Naive thymus-derived CD4-positive, alpha-beta T cell (primary cell): ENCODE measurements at regions not wholly inside any gene's neighbourhood (a gene's known extent, or its start where the extent isn't known, plus 50 kb on each side); places are given as distances from the start of the nearest gene placed in this dataset.

ENCODE experiments used
- ATAC-seq: fragments of 150-1000 bp; cut with Tn5 transposase; 2 replicates; pipeline ENCODE4 v1.10.0; 2021; ENCODE audit warnings: mild to moderate bottlenecking, moderate library complexity
- CTCF ChIA-PET: fragments of 350-600 bp; sonication (Branson Sonifier 250); formaldehyde crosslinking; loops from one replicate; lab custom pipeline; 2021; ENCODE audit warnings: antibody characterized with exemption; lab: Charles Lee
- POLR2A ChIA-PET: fragments of 350-600 bp; sonication (Branson Sonifier 250); formaldehyde crosslinking; loops from one replicate; lab custom pipeline; 2021; ENCODE audit warnings: antibody characterized with exemption, inconsistent platforms; lab: Charles Lee
- DNase-seq, 9 donors: peaks; one replicate each; pipeline versions ENCODE4 v3.0.0 to v3.0.0-alpha.2; 2020 to 2022; ENCODE audit warnings: mixed read lengths in 1 of 9
- H3K27ac ChIP-seq: one replicate; pipeline ENCODE4 v1.7.0; 2013; ENCODE audit warnings: mild to moderate bottlenecking, low read depth, low read length, moderate library complexity
- H3K27me3 ChIP-seq, 2 donors: one replicate each; pipeline ENCODE4 v1.7.0; 2013; ENCODE audit warnings: low read length in 2 of 2, mild to moderate bottlenecking in 2 of 2, moderate library complexity in 2 of 2; ENCODE audit not compliant: control insufficient read depth in 2 of 2, insufficient read depth in 2 of 2
- H3K36me3 ChIP-seq, 3 experiments: 1 replicate in 2 of 3; 2 replicates in 1 of 3; pipeline ENCODE4 v1.7.0; 2013; ENCODE audit warnings: low read length in 3 of 3, mild to moderate bottlenecking in 3 of 3, moderate library complexity in 1 of 3; ENCODE audit not compliant: insufficient read depth in 3 of 3, control insufficient read depth in 2 of 3
- H3K4me1 ChIP-seq, 2 donors: one replicate each; pipeline ENCODE4 v1.7.0; 2013; ENCODE audit warnings: low read length in 2 of 2, mild to moderate bottlenecking in 2 of 2, moderate library complexity in 1 of 2; ENCODE audit not compliant: control insufficient read depth in 2 of 2, insufficient read depth in 2 of 2
- H3K4me3 ChIP-seq: 2 replicates; pipeline ENCODE4 v1.7.0; 2013; ENCODE audit warnings: mild to moderate bottlenecking, low read length
- H3K9me3 ChIP-seq, 3 experiments: 1 replicate in 2 of 3; 2 replicates in 1 of 3; pipeline ENCODE4 v1.7.0; 2013; ENCODE audit warnings: low read length in 3 of 3; ENCODE audit not compliant: control insufficient read depth in 2 of 3
- H3K27ac Mint-ChIP-seq, 9 donors: one replicate each; pipeline ENCODE4 v1.8.0; 2020 to 2022; ENCODE audit warnings: mixed read lengths in 9 of 9, mild to moderate bottlenecking in 8 of 9, moderate library complexity in 5 of 9, inconsistent platforms in 2 of 9
- H3K27me3 Mint-ChIP-seq, 5 donors: one replicate each; pipeline ENCODE4 v1.8.0; 2021 to 2022; ENCODE audit warnings: mixed read lengths in 5 of 5, mild to moderate bottlenecking in 1 of 5
- H3K36me3 Mint-ChIP-seq, 5 donors: one replicate each; pipeline ENCODE4 v1.8.0; 2020 to 2022; ENCODE audit warnings: mixed read lengths in 5 of 5, mild to moderate bottlenecking in 3 of 5, inconsistent platforms in 1 of 5
- H3K4me1 Mint-ChIP-seq, 7 donors: one replicate each; pipeline ENCODE4 v1.8.0; 2020 to 2022; ENCODE audit warnings: mixed read lengths in 7 of 7, mild to moderate bottlenecking in 3 of 7, inconsistent platforms in 1 of 7
- H3K4me3 Mint-ChIP-seq, 10 donors: one replicate each; pipeline ENCODE4 v1.8.0; 2020 to 2022; ENCODE audit warnings: mild to moderate bottlenecking in 10 of 10, mixed read lengths in 10 of 10, moderate library complexity in 6 of 10, inconsistent platforms in 2 of 10
- H3K9me3 Mint-ChIP-seq, 11 donors: one replicate each; pipeline ENCODE4 v1.8.0; 2020 to 2022; ENCODE audit warnings: mixed read lengths in 11 of 11, mild to moderate bottlenecking in 4 of 11, inconsistent platforms in 1 of 11, moderate library complexity in 1 of 11
- intact Hi-C, 2 donors: fragments of 100-400 bp; cut with micrococcal nuclease; formaldehyde crosslinking; loops; one replicate each; pipeline ENCODE4 v1.15.1; 2023

GRCh38 chr18:55088561-55088960, 129.3 kb upstream of the CCDC68 start:
- intact Hi-C loops, result no loop called here
- Histone ChIP-seq H3K4me1 (no peaks in the 10 kb centered on the region), H3K4me3 (no peak overlapping the region), H3K9me3 (no peaks in the 10 kb centered on the region), H3K36me3 (no peaks in the 10 kb centered on the region), H3K27ac (no peak overlapping the region), H3K27me3 (peaks cover 0 to 3% of the 10 kb centered on the region in 2 donors)
- H3K4me3 Mint-ChIP-seq, result no peak overlapping the region
- H3K27ac Mint-ChIP-seq, result no peak overlapping the region
- H3K9me3 Mint-ChIP-seq, result peaks cover 0 to 6% (median 0%) of the 10 kb centered on the region in 11 donors
- H3K4me1 Mint-ChIP-seq, result no peaks in the 10 kb centered on the region
- ATAC-seq, result no peak
- peaks cover 0 to 7% (median 0%) of the 10 kb centered on the region in 5 donors for H3K27me3 Mint-ChIP-seq
- no peak for DNase-seq
- no peaks in the 10 kb centered on the region for H3K36me3 Mint-ChIP-seq
- ChIA-PET CTCF (no interaction called here), POLR2A (no interaction called here)

DNA sequence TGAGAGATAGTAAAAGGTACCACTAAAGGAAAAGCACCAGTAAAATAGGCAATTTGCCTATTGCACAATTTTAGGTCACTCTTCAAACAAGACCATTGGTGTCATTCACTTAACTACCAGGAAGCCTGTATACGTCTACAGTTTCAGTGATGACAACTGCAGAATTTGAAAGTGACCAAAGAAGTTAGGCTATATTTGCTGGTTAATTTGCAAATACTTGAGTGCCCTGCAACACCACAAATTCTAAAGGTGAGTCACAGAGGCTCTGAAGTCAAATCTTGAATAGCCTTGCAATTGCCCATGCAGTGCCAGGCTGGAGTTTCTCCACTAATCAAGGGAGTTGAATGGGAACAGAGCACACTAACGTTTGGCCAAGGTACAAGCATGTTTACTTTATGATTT, 128.7 kb upstream of the CCDC68 start:
- peaks cover 0 to 3% of the 10 kb centered on the region in 2 donors for H3K27me3 ChIP-seq
- ChIA-PET CTCF (no interaction called here), POLR2A (no interaction called here)
- no peaks in the 10 kb centered on the region for H3K9me3 ChIP-seq
- H3K36me3 ChIP-seq, result no peaks in the 10 kb centered on the region
- H3K4me3 ChIP-seq, result no peak overlapping the region
- Mint-ChIP-seq H3K9me3 (peaks cover 0 to 6% (median 0%) of the 10 kb centered on the region in 11 donors), H3K4me3 (no peak overlapping the region), H3K4me1 (no peaks in the 10 kb centered on the region), H3K27me3 (peaks cover 0 to 7% (median 0%) of the 10 kb centered on the region in 5 donors), H3K36me3 (no peaks in the 10 kb centered on the region), H3K27ac (no peak overlapping the region)
- DNase-seq (no peak), ATAC-seq (no peak)
- no peaks in the 10 kb centered on the region for H3K4me1 ChIP-seq
- H3K27ac ChIP-seq, result no peak overlapping the region
- intact Hi-C loops, result no loop called here

DNA sequence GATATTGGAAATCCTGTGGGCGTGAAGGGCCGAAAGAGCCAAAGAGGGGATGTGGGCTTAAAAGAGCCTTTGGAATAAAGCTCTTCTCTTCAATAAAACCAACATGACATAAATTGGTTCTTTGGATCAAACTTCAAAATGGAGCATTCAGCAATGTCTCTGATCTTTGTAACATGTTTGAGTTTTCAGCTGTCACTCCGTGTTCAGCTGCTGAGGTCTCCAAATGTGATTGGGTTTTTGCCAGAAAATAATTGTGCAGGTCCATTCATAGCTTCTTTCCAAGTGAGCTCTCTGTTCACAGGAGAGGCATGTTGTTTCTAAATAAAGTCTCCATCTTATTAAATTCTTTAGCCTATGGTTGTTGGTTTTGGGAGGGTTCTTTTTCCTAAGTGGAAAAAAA, 127.6 kb upstream of the CCDC68 start:
- ChIA-PET CTCF (no interaction called here), POLR2A (no interaction called here)
- intact Hi-C loops, result no loop called here
- H3K4me3 Mint-ChIP-seq, result no peak overlapping the region
- H3K36me3 Mint-ChIP-seq, result no peaks in the 10 kb centered on the region
- DNase-seq (no peak), ATAC-seq (no peak)
- Histone ChIP-seq H3K27me3 (peaks cover 0 to 3% of the 10 kb centered on the region in 2 donors), H3K4me3 (no peak overlapping the region), H3K9me3 (no peaks in the 10 kb centered on the region), H3K27ac (no peak overlapping the region), H3K36me3 (no peaks in the 10 kb centered on the region), H3K4me1 (no peaks in the 10 kb centered on the region)
- peaks cover 0 to 7% (median 3%) of the 10 kb centered on the region in 5 donors for H3K27me3 Mint-ChIP-seq
- H3K9me3 Mint-ChIP-seq, result peaks cover 0 to 6% (median 0%) of the 10 kb centered on the region in 11 donors
- H3K4me1 Mint-ChIP-seq, result no peaks in the 10 kb centered on the region
- H3K27ac Mint-ChIP-seq, result no peak overlapping the region

DNA sequence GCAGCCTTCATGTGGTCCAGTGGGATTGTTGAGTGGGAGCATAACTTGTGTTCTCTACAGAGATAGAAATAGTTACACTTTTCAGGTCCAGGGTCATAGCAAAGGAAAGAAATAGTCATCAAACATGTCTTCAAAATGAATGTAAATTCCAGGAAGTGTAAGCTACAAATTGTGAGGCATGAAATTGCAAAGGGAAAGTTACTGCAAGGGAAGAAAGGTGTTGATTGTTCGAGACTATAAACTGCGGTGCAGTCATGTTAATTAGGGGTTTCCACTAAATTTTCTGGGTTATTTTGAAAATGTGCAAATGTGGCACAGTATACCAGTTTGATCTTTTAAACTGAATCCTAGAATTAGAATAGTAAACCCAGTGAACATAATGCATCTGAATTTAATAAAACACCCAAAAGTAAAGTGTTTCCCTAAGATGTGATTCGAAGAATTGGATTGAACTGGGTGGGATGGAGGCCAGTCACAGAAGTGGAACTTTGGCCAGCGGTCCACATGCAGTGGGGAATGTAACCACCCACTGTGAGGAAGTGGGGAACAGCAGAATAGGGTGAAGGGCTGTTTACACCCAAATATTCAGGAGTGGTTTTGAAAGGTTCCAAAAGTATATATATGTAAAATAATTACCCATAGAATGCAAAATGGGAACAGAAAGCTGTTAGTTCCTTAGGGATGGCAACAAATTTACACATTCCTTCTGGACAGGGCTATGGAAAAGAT, 126.5 kb upstream of the CCDC68 start:
- H3K36me3 Mint-ChIP-seq, result no peaks in the 10 kb centered on the region

GRCh38 chr18:55084550-55084949, 125.3 kb upstream of the CCDC68 start:
- Histone ChIP-seq H3K4me1 (no peaks in the 10 kb centered on the region), H3K27me3 (peaks cover 0 to 3% of the 10 kb centered on the region in 2 donors), H3K36me3 (no peaks in the 10 kb centered on the region), H3K27ac (no peak overlapping the region), H3K9me3 (no peaks in the 10 kb centered on the region), H3K4me3 (no peak overlapping the region)
- Mint-ChIP-seq H3K9me3 (peaks cover 0 to 4% (median 0%) of the 10 kb centered on the region in 11 donors), H3K36me3 (no peaks in the 10 kb centered on the region), H3K27ac (no peak overlapping the region), H3K4me3 (no peak overlapping the region), H3K4me1 (no peaks in the 10 kb centered on the region), H3K27me3 (peaks cover 0 to 19% (median 7%) of the 10 kb centered on the region in 5 donors)
- DNase-seq (no peak), ATAC-seq (no peak)
- CTCF ChIA-PET, result no interaction called here
- intact Hi-C loops, result no loop called here
- POLR2A ChIA-PET, result no interaction called here

More for the DNA sequence above, 126.5 kb upstream of the CCDC68 start:
- Mint-ChIP-seq H3K9me3 (peaks cover 0 to 7% (median 0%) of the 10 kb centered on the region in 11 donors), H3K27ac (no peak overlapping the region), H3K27me3 (peaks cover 0 to 11% (median 0%) of the 10 kb centered on the region in 5 donors), H3K4me3 (no peak overlapping the region), H3K4me1 (no peaks in the 10 kb centered on the region)
- peaks cover 0 to 3% of the 10 kb centered on the region in 2 donors for H3K27me3 ChIP-seq
- no peaks in the 10 kb centered on the region for H3K36me3 ChIP-seq
- DNase-seq, result no peak
- H3K27ac ChIP-seq, result no peak overlapping the region
- ChIA-PET CTCF (no interaction called here), POLR2A (no interaction called here)
- H3K9me3 ChIP-seq, result no peaks in the 10 kb centered on the region
- no peaks in the 10 kb centered on the region for H3K4me1 ChIP-seq
- no peak for ATAC-seq
- intact Hi-C loops, result no loop called here
- H3K4me3 ChIP-seq, result no peak overlapping the region

GRCh38 chr18:55083461-55083860, 124.2 kb upstream of the CCDC68 start:
- Histone ChIP-seq H3K36me3 (no peaks in the 10 kb centered on the region), H3K4me1 (no peaks in the 10 kb centered on the region), H3K9me3 (no peaks in the 10 kb centered on the region), H3K27ac (no peak overlapping the region), H3K27me3 (peaks cover 0 to 3% of the 10 kb centered on the region in 2 donors), H3K4me3 (no peak overlapping the region)
- intact Hi-C loops, result no loop called here
- ChIA-PET CTCF (no interaction called here), POLR2A (no interaction called here)
- no peak overlapping the region for H3K27ac Mint-ChIP-seq
- H3K4me3 Mint-ChIP-seq, result no peak overlapping the region
- H3K9me3 Mint-ChIP-seq, result peaks cover 0 to 4% (median 0%) of the 10 kb centered on the region in 11 donors
- H3K27me3 Mint-ChIP-seq, result peaks cover 0 to 19% (median 10%) of the 10 kb centered on the region in 5 donors
- no peak for DNase-seq
- ATAC-seq, result no peak
- no peaks in the 10 kb centered on the region for H3K4me1 Mint-ChIP-seq
- H3K36me3 Mint-ChIP-seq, result no peaks in the 10 kb centered on the region
